IMR-90 (cell line): ENCODE measurements at regions not wholly inside any gene's neighbourhood (a gene's known extent, or its start where the extent isn't known, plus 50 kb on each side); places are given as distances from the start of the nearest gene placed in this dataset.

ENCODE experiments used
- ATAC-seq: fragments of 200-7000 bp; cut with Tn5 transposase; 2 replicates; pipeline ENCODE4 v1.9.1; 2020; ENCODE audit warnings: low read depth, mild to moderate bottlenecking, moderate library complexity
- BruUV-seq: library from RNA; stranded (reverse); fragments of 400-500 nt; replicated peaks from 2 replicates; lab custom pipeline; 2021; lab: Mats Ljungman, UMichigan
- CTCF ChIA-PET: fragments of 300-600 bp; formaldehyde crosslinking; extraction: SDS; loops from one replicate; lab custom pipeline; 2021; ENCODE audit warnings: antibody characterized with exemption; lab: Yijun Ruan, JAX
- POLR2A ChIA-PET: fragments of 300-600 bp; sonication (Branson Sonifier 250); formaldehyde crosslinking; loops from one replicate; lab custom pipeline; 2022; ENCODE audit warnings: antibody characterized with exemption; ENCODE audit not compliant: unreplicated experiment; lab: Charles Lee
- DNase-seq: peaks from one replicate; pipeline ENCODE4 v3.0.0; 2013
- H2AFZ ChIP-seq: replicated peaks from 2 replicates; pipeline ENCODE3; 2013; ENCODE audit warnings: low read length, mild to moderate bottlenecking; ENCODE audit not compliant: poor library complexity
- H2AK5ac ChIP-seq: 2 replicates; pipeline ENCODE4 v1.6.1; 2013; ENCODE audit warnings: low read depth, low read length, inconsistent platforms
- H2AK9ac ChIP-seq: replicated peaks from 2 replicates; pipeline ENCODE3; 2013; ENCODE audit warnings: mild to moderate bottlenecking, low read depth, low read length, moderate library complexity; ENCODE audit not compliant: poor library complexity
- H2BK120ac ChIP-seq: 2 replicates; pipeline ENCODE4 v1.6.1; 2013; ENCODE audit warnings: low read depth, low read length, inconsistent platforms
- H2BK15ac ChIP-seq: 3 replicates; pipeline ENCODE4 v1.6.1; 2013; ENCODE audit warnings: low read depth, low read length, inconsistent platforms
- H2BK20ac ChIP-seq: 2 replicates; pipeline ENCODE4 v1.6.1; 2013; ENCODE audit warnings: low read depth, mild to moderate bottlenecking, inconsistent platforms, low read length, moderate library complexity
- H2BK5ac ChIP-seq: 2 replicates; pipeline ENCODE4 v1.6.1; 2013; ENCODE audit warnings: mild to moderate bottlenecking, low read depth, low read length, inconsistent platforms; ENCODE audit not compliant: poor library complexity, severe bottlenecking
- H3K14ac ChIP-seq: replicated peaks from 2 replicates; pipeline ENCODE4 v1.6.1; 2013; ENCODE audit warnings: low read depth, low read length, inconsistent platforms
- H3K18ac ChIP-seq: 2 replicates; pipeline ENCODE4 v1.6.1; 2013; ENCODE audit warnings: low read depth, low read length, control low read depth
- H3K23ac ChIP-seq: 2 replicates; pipeline ENCODE4 v1.6.1; 2013; ENCODE audit warnings: low read depth, low read length, inconsistent platforms
- H3K27ac ChIP-seq: 2 replicates; pipeline ENCODE4 v1.5.1; 2013; ENCODE audit warnings: mild to moderate bottlenecking, control low read depth, low read length; ENCODE audit not compliant: insufficient read depth
- H3K27me3 ChIP-seq: 2 replicates; pipeline ENCODE4 v1.6.1; 2013; ENCODE audit warnings: low read length; ENCODE audit not compliant: control insufficient read depth, insufficient read depth
- H3K36me3 ChIP-seq: 2 replicates; pipeline ENCODE4 v1.6.1; 2013; ENCODE audit warnings: low read length, mixed read lengths; ENCODE audit not compliant: control insufficient read depth, insufficient read depth
- H3K4ac ChIP-seq: 2 replicates; pipeline ENCODE4 v1.6.1; 2013; ENCODE audit warnings: low read depth, low read length, inconsistent platforms
- H3K4me1 ChIP-seq: 2 replicates; pipeline ENCODE4 v1.6.1; 2013; ENCODE audit warnings: low read length, mixed read lengths; ENCODE audit not compliant: control insufficient read depth, insufficient read depth
- H3K4me2 ChIP-seq: 2 replicates; pipeline ENCODE4 v1.6.1; 2013; ENCODE audit warnings: low read depth, mild to moderate bottlenecking, control low read depth, low read length, moderate library complexity
- H3K4me3 ChIP-seq: 2 replicates; pipeline ENCODE4 v1.5.1; 2013; ENCODE audit warnings: low read depth, mild to moderate bottlenecking, control low read depth, low read length, moderate library complexity; ENCODE audit not compliant: insufficient read depth
- H3K56ac ChIP-seq: 2 replicates; pipeline ENCODE4 v1.6.1; 2013; ENCODE audit warnings: low read length, inconsistent platforms; ENCODE audit not compliant: insufficient read depth; ENCODE audit errors: extremely low read depth
- H3K79me1 ChIP-seq, 2 experiments: 2 replicates each; pipeline ENCODE4 v1.6.1; 2013; ENCODE audit warnings: low read length in 2 of 2, inconsistent platforms in 1 of 2, low read depth in 1 of 2
- H3K9ac ChIP-seq: 2 replicates; pipeline ENCODE4 v1.6.1; 2013; ENCODE audit warnings: low read depth, low read length, control low read depth
- H3K9me1 ChIP-seq: 2 replicates; pipeline ENCODE4 v1.6.1; 2013; ENCODE audit warnings: low read length, inconsistent platforms; ENCODE audit not compliant: insufficient read depth
- H3K9me3 ChIP-seq: 2 replicates; pipeline ENCODE4 v1.6.1; 2013; ENCODE audit warnings: low read length; ENCODE audit not compliant: control insufficient read depth, insufficient read depth
- H4K20me1 ChIP-seq: 2 replicates; pipeline ENCODE4 v1.6.1; 2013; ENCODE audit warnings: low read length, inconsistent platforms; ENCODE audit not compliant: insufficient read depth
- H4K5ac ChIP-seq: 2 replicates; pipeline ENCODE4 v1.6.1; 2013; ENCODE audit warnings: mild to moderate bottlenecking, low read depth, low read length, control low read depth
- H4K8ac ChIP-seq, 2 experiments: 2 replicates each; pipeline ENCODE4 v1.6.1; 2013; ENCODE audit warnings: low read depth in 2 of 2, low read length in 2 of 2, control low read depth in 1 of 2, inconsistent platforms in 1 of 2
- H4K91ac ChIP-seq: 2 replicates; pipeline ENCODE4 v1.6.1; 2013; ENCODE audit warnings: low read depth, low read length, inconsistent platforms; ENCODE audit not compliant: insufficient read depth
- BHLHE40 ChIP-seq: fragments of 150-350 bp; IDR thresholded peaks from 2 replicates; pipeline ENCODE4 v1.6.1; 2016; ENCODE audit warnings: mild to moderate bottlenecking, low read depth, low read length
- CEBPB ChIP-seq: IDR thresholded peaks from 2 replicates; pipeline ENCODE4 v1.6.1; 2012; ENCODE audit warnings: low read depth, low read length, improper control_type of control experiment
- CHD1 ChIP-seq: IDR thresholded peaks from 2 replicates; pipeline ENCODE4 v1.6.1; 2012; ENCODE audit warnings: low read depth, low read length, improper control_type of control experiment
- FOS ChIP-seq: fragments of 150-350 bp; IDR thresholded peaks from 2 replicates; pipeline ENCODE4 v1.6.1; 2016; ENCODE audit warnings: low read depth, low read length
- MAFK ChIP-seq: IDR thresholded peaks from 2 replicates; pipeline ENCODE4 v1.6.1; 2012; ENCODE audit warnings: low read depth, low read length, improper control_type of control experiment
- MAZ ChIP-seq: IDR thresholded peaks from 2 replicates; pipeline ENCODE4 v1.6.1; 2012; ENCODE audit warnings: low read depth, mild to moderate bottlenecking, low read length, improper control_type of control experiment, moderate library complexity, borderline replicate concordance
- MXI1 ChIP-seq: IDR thresholded peaks from 2 replicates; pipeline ENCODE4 v1.6.1; 2012; ENCODE audit warnings: low read depth, mild to moderate bottlenecking, low read length, moderate library complexity, borderline replicate concordance
- NFE2L2 ChIP-seq: fragments of 150-350 bp; IDR thresholded peaks from 2 replicates; pipeline ENCODE4 v1.6.1; 2016; ENCODE audit warnings: low read depth, mild to moderate bottlenecking, low read length
- POLR2A ChIP-seq: IDR thresholded peaks from 2 replicates; pipeline ENCODE4 v1.6.1; 2012; ENCODE audit warnings: mild to moderate bottlenecking, low read depth, low read length
- RAD21 ChIP-seq: IDR thresholded peaks from 2 replicates; pipeline ENCODE4 v1.6.1; 2012; ENCODE audit warnings: low read length, improper control_type of control experiment
- RCOR1 ChIP-seq: IDR thresholded peaks from 2 replicates; pipeline ENCODE4 v1.6.1; 2012; ENCODE audit warnings: mild to moderate bottlenecking, low read length, improper control_type of control experiment; ENCODE audit not compliant: insufficient replicate concordance
- RFX5 ChIP-seq: IDR thresholded peaks from 2 replicates; pipeline ENCODE4 v1.8.0; 2012; ENCODE audit warnings: low read depth, mild to moderate bottlenecking, low read length, moderate library complexity
- SMC3 ChIP-seq: fragments of 150-350 bp; IDR thresholded peaks from 2 replicates; pipeline ENCODE4 v1.6.1; 2016; ENCODE audit warnings: low read depth, mild to moderate bottlenecking, antibody characterized with exemption, low read length, moderate library complexity
- WGBS, 2 experiments: methylation state at CpG; one replicate each; pipeline versions ENCODE4 v1.1.5 to v1.1.7; 2013; ENCODE audit warnings: missing lambda C conversion rate in 2 of 2; ENCODE audit not compliant: insufficient read length in 1 of 2; ENCODE audit errors: extremely low coverage in 2 of 2; 5-methylcytosine and 5-hydroxymethylcytosine counted together
- dilution Hi-C: fragments of 300-500 bp; cut with HindIII; formaldehyde crosslinking; loops from one replicate; pipeline ENCODE4 v1.14.3; 2018; ENCODE audit warnings: low sequenced_read_pairs; ENCODE audit not compliant: unreplicated experiment
- in situ Hi-C: fragments of 300-500 bp; cut with MboI; formaldehyde crosslinking; loops from 3 replicates; pipeline ENCODE4 v1.14.3; 2019; ENCODE audit warnings: low sequenced_read_pairs, inconsistent platforms, mixed read lengths
- intact Hi-C: fragments of 100-400 bp; cut with micrococcal nuclease; formaldehyde crosslinking; loops from 2 replicates; pipeline ENCODE4 v1.10.0; 2022
- TF ChIP-seq, protein P1 (sequence below): fragments of 150-350 bp; IDR thresholded peaks from 2 replicates; pipeline ENCODE4 v1.6.1; 2016; ENCODE audit warnings: low read depth, mild to moderate bottlenecking, low read length, moderate library complexity, borderline replicate concordance
- TF ChIP-seq, protein P2 (sequence below): fragments of 150-350 bp; IDR thresholded peaks from 2 replicates; pipeline ENCODE4 v1.6.1; 2017; ENCODE audit warnings: mild to moderate bottlenecking, antibody characterized with exemption, low read length, low read depth
- TF ChIP-seq, protein P3 (sequence below): conservative IDR thresholded peaks from 2 replicates; pipeline ENCODE4 v1.5.1; 2012; ENCODE audit warnings: mild to moderate bottlenecking, low read depth, low read length, improper control_type of control experiment

DNA sequence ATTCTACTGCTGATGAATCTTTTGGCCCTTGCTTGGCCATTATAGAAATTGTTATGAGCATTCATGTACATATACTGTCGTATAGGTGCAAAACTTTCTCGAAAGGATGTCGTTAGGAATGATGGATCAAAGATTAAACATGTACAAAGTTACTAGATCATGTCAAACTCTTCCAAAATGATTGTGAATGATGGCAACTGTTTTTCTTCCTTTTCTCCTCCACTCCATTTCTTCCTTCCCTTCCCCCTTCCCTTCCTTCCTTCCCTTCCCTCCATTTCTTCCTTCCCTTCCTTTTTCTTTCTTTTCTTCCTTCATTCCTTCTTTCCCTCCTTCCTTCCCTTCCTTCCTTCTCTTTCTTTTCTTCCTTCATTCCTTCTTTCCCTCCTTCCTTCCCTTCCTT lies 973.9 kb downstream of the CDH11 start:
- Histone ChIP-seq H2AFZ (no peak overlapping the region), H3K18ac (no peak overlapping the region), H4K91ac (no peak overlapping the region), H3K4ac (no peak overlapping the region), H3K23ac (no peak overlapping the region), H2BK5ac (no peak overlapping the region), H3K27me3 (no peaks in the 10 kb centered on the region), H2BK15ac (no peak overlapping the region), H3K4me3 (no peak overlapping the region), H2AK9ac (no peak overlapping the region), H3K4me2 (no peak overlapping the region), H4K20me1 (no peaks in the 10 kb centered on the region), H4K8ac (no peak overlapping the region), H2BK20ac (no peak overlapping the region), H2BK120ac (no peak overlapping the region), H4K5ac (no peak overlapping the region), H3K9me3 (no peaks in the 10 kb centered on the region), H3K4me1 (no peaks in the 10 kb centered on the region), H3K9me1 (no peaks in the 10 kb centered on the region), H3K56ac (no peak overlapping the region), H3K36me3 (no peaks in the 10 kb centered on the region), H3K14ac (no peak overlapping the region), H3K9ac (no peak overlapping the region), H3K79me1 (no peaks in the 10 kb centered on the region), H3K27ac (no peak overlapping the region), H2AK5ac (no peak overlapping the region)
- ChIA-PET CTCF (no interaction called here), POLR2A (no interaction called here)
- no CpG with 5 or more reads among the region's 3 CpGs for WGBS, 2 experiments
- TF ChIP-seq, protein P1, sequence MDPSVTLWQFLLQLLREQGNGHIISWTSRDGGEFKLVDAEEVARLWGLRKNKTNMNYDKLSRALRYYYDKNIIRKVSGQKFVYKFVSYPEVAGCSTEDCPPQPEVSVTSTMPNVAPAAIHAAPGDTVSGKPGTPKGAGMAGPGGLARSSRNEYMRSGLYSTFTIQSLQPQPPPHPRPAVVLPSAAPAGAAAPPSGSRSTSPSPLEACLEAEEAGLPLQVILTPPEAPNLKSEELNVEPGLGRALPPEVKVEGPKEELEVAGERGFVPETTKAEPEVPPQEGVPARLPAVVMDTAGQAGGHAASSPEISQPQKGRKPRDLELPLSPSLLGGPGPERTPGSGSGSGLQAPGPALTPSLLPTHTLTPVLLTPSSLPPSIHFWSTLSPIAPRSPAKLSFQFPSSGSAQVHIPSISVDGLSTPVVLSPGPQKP, result no peak
- TF ChIP-seq FOS (no peak), RFX5 (no peak), RAD21 (no peak), NFE2L2 (no peak), RCOR1 (no peak), CEBPB (no peak), BHLHE40 (no peak), MAFK (no peak), MXI1 (no peak), MAZ (no peak), POLR2A (no peak), SMC3 (no peak), CHD1 (no peak)
- TF ChIP-seq, protein P2, sequence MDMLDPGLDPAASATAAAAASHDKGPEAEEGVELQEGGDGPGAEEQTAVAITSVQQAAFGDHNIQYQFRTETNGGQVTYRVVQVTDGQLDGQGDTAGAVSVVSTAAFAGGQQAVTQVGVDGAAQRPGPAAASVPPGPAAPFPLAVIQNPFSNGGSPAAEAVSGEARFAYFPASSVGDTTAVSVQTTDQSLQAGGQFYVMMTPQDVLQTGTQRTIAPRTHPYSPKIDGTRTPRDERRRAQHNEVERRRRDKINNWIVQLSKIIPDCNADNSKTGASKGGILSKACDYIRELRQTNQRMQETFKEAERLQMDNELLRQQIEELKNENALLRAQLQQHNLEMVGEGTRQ, result no peak
- TF ChIP-seq, protein P3, sequence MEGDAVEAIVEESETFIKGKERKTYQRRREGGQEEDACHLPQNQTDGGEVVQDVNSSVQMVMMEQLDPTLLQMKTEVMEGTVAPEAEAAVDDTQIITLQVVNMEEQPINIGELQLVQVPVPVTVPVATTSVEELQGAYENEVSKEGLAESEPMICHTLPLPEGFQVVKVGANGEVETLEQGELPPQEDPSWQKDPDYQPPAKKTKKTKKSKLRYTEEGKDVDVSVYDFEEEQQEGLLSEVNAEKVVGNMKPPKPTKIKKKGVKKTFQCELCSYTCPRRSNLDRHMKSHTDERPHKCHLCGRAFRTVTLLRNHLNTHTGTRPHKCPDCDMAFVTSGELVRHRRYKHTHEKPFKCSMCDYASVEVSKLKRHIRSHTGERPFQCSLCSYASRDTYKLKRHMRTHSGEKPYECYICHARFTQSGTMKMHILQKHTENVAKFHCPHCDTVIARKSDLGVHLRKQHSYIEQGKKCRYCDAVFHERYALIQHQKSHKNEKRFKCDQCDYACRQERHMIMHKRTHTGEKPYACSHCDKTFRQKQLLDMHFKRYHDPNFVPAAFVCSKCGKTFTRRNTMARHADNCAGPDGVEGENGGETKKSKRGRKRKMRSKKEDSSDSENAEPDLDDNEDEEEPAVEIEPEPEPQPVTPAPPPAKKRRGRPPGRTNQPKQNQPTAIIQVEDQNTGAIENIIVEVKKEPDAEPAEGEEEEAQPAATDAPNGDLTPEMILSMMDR, result no peak
- DNase-seq (no peak), ATAC-seq (no peak)
- in situ Hi-C loops (no loop called here), dilution Hi-C loops (no loop called here), intact Hi-C loops (no loop called here)
- BruUV-seq, result no TSS peak
